ENCODE measurements at regions not wholly inside any gene's neighbourhood (a gene's known extent, or its start where the extent isn't known, plus 50 kb on each side); places are given as distances from the start of the nearest gene placed in this dataset.

- no peak for TF ChIP-seq CTCF (IDR thresholded peaks at IDR 0.05)
- no peak for TF ChIP-seq ZFX (IDR thresholded peaks at IDR 0.05; ENCODE audit: borderline replicate concordance)
Measured at GRCh38 chr22:49528420-49528720, 299.3 kb downstream of the BRD1 start.
